BLaER1 (cell line): ENCODE measurements at regions not wholly inside any gene's neighbourhood (a gene's known extent, or its start where the extent isn't known, plus 50 kb on each side); places are given as distances from the start of the nearest gene placed in this dataset.

Source experiments
- H3K27ac ChIP-seq: shearing (Covaris generic); formaldehyde crosslinking; 2 replicates; pipeline ENCODE4 v1.8.1; 2022
- H3K27me3 ChIP-seq: shearing (Covaris generic); formaldehyde crosslinking; 2 replicates; pipeline ENCODE4 v1.8.1; 2022
- H3K36me3 ChIP-seq: shearing (Covaris generic); formaldehyde crosslinking; 2 replicates; pipeline ENCODE4 v1.8.1; 2022
- H3K4me1 ChIP-seq: shearing (Covaris generic); formaldehyde crosslinking; 2 replicates; pipeline ENCODE4 v1.8.1; 2022
- H3K4me2 ChIP-seq: shearing (Covaris generic); formaldehyde crosslinking; 2 replicates; pipeline ENCODE4 v1.8.1; 2022
- H3K4me3 ChIP-seq: shearing (Covaris generic); formaldehyde crosslinking; 2 replicates; pipeline ENCODE4 v1.8.1; 2022
- H3K9ac ChIP-seq: shearing (Covaris generic); formaldehyde crosslinking; 2 replicates; pipeline ENCODE4 v1.8.1; 2022
- H3K9me3 ChIP-seq: shearing (Covaris generic); formaldehyde crosslinking; 2 replicates; pipeline ENCODE4 v1.8.1; 2022
- H4K20me1 ChIP-seq: shearing (Covaris generic); formaldehyde crosslinking; 2 replicates; pipeline ENCODE4 v1.8.1; 2022
- Cebpa-rat ChIP-seq: shearing (Covaris generic); IDR thresholded peaks from 2 replicates; pipeline ENCODE4 v1.8.1; 2022

DNA sequence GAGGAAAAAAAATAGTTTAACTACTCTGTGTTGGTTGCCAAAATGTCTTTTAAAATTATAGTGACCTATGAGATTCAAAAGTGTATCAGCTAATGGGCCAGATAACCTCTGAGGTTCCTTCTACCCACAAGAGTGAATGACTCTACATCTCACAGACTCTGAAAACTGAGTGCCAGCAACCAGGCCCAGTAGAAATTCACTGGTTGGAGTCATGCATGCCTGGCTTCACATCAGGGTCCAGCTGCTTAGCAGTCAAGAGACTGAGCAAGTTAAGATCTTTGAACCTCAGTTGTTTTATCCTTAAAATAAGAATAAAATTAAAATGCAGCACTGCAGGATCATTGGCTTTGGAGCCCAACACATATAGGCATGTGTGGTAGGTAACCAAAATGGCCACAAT, 342.6 kb upstream of the NFIA start:
- no peaks in the 10 kb centered on the region for H3K4me1 ChIP-seq
- no peaks in the 10 kb centered on the region for H3K27me3 ChIP-seq
- H3K27ac ChIP-seq: no peak overlapping the region
- TF ChIP-seq Cebpa-rat: no peak
- H3K9ac ChIP-seq: no peak overlapping the region
- no peaks in the 10 kb centered on the region for H4K20me1 ChIP-seq
- H3K4me2 ChIP-seq: no peak overlapping the region
- H3K4me3 ChIP-seq: no peak overlapping the region
- no peaks in the 10 kb centered on the region for H3K9me3 ChIP-seq
- H3K36me3 ChIP-seq: no peaks in the 10 kb centered on the region

DNA sequence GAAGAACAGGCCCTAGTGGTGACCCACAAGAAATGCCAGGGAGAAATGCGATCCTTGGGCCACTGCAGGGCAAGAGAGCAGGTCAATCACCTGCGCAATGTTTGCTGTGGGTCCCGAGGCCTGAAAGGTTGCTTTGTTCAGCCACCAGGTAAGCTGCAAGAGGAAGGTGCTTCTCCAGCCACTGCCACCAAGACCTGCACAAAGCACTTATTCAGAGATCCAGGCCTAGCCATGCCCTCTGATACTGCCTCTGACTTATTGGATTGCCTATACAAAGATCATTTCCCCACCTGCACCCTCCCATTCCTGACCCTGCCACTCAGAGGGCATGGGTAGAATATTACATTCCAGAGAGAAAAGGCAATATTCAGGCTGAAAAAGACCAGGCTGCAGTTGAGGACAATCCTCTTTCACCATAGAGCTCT, 349.4 kb upstream of the NFIA start:
- Histone ChIP-seq H3K27me3 (no peaks in the 10 kb centered on the region), H3K36me3 (no peaks in the 10 kb centered on the region), H4K20me1 (no peaks in the 10 kb centered on the region), H3K4me2 (no peak overlapping the region), H3K9ac (no peak overlapping the region), H3K9me3 (no peaks in the 10 kb centered on the region), H3K27ac (no peak overlapping the region), H3K4me3 (no peak overlapping the region), H3K4me1 (no peaks in the 10 kb centered on the region)
- TF ChIP-seq Cebpa-rat: no peak

DNA sequence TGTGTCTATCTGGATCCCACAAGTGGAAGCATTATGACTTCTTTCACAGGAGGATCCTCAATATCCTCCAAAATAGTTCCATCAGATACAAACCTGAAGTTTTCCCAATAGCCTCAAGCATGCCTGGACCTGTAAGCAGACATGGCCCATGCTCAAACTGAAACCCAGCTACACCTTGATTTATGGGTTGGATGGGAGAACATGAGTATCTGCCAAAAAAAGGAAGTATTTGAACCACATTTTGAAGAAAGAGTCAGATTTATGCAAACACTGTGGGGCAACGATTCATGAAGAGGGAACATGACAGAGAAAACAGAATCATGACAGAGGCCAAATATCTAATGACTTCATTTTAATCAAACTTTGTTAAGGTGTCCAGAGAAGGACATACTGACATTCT, 351.0 kb upstream of the NFIA start:
- Histone ChIP-seq H3K36me3 (no peaks in the 10 kb centered on the region), H3K27ac (no peak overlapping the region), H3K9ac (no peak overlapping the region), H3K27me3 (no peaks in the 10 kb centered on the region), H3K4me1 (no peaks in the 10 kb centered on the region), H3K4me2 (no peak overlapping the region), H3K4me3 (no peak overlapping the region), H4K20me1 (no peaks in the 10 kb centered on the region), H3K9me3 (no peaks in the 10 kb centered on the region)
- no peak for TF ChIP-seq Cebpa-rat

DNA sequence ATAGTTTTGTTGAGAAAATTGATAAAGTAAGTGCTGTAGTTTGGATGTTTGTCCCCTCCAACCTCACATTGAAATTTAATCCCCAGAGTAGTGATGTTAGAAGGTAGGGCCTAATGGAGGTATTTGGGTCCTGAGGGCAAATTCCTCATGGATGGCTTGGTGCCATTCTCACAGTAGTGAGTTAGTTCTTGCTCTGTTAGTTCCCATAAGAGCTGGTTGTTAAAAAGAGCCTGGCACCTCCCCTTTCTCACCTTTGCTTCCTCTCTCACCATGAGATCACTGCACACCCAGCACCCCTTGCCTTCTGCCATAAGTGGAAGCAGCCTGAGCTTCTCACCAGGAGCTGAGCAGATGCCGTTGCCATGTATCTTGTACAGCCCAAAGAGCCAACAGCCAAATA, 354.8 kb upstream of the NFIA start:
- Histone ChIP-seq H3K27me3 (no peaks in the 10 kb centered on the region), H4K20me1 (no peaks in the 10 kb centered on the region), H3K4me1 (no peaks in the 10 kb centered on the region), H3K4me3 (no peak overlapping the region), H3K27ac (no peak overlapping the region), H3K4me2 (no peak overlapping the region), H3K36me3 (no peaks in the 10 kb centered on the region), H3K9ac (no peak overlapping the region), H3K9me3 (no peaks in the 10 kb centered on the region)
- no peak for TF ChIP-seq Cebpa-rat

DNA sequence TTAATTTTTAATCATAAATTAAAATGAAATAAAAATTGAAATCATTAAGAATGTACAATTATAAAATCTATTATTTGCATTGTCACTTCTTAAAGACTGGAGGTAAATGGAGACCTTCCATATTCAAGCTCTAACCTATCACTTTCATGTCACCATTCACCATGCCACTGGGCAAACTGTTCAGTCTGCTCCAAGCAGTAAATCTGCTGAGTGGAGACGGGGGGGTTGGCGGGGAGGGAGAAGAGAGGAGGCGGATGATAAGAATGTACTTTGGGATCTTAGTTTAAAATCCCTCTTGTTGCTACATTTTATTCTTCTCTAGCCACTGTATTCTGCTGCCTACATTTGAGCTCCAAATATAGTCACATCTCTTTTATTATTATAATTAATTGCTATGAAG, 365.9 kb upstream of the NFIA start:
- no peak for TF ChIP-seq Cebpa-rat
- H3K4me2 ChIP-seq: no peak overlapping the region
- no peaks in the 10 kb centered on the region for H3K36me3 ChIP-seq
- no peak overlapping the region for H3K9ac ChIP-seq
- H3K4me3 ChIP-seq: no peak overlapping the region
- H3K4me1 ChIP-seq: no peaks in the 10 kb centered on the region
- no peaks in the 10 kb centered on the region for H4K20me1 ChIP-seq
- no peaks in the 10 kb centered on the region for H3K27me3 ChIP-seq
- peaks cover 5% of the 10 kb centered on the region for H3K9me3 ChIP-seq
- H3K27ac ChIP-seq: no peak overlapping the region

DNA sequence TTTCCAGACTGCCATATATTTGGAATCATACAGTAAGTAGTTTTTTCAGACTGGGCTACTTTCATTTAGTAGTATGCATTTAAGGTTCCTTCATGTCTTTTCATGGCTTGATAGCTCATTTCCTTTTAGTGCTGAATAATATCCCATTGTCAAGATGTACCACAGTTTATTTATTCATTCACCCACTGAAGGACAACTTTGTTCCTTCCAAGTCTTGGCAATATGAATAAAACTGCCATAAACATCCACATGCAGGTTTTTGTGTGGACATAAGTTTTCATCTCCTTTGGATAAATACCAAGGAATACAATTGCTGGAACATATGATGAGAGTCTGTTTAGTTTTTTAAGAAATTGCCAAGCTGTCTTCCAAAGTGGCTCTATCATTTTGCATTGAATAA, 366.4 kb upstream of the NFIA start:
- H3K9me3 ChIP-seq: no peaks in the 10 kb centered on the region
- no peaks in the 10 kb centered on the region for H3K36me3 ChIP-seq
- H3K4me2 ChIP-seq: no peak overlapping the region
- no peak overlapping the region for H3K9ac ChIP-seq
- no peaks in the 10 kb centered on the region for H4K20me1 ChIP-seq
- H3K4me1 ChIP-seq: no peaks in the 10 kb centered on the region
- no peak overlapping the region for H3K4me3 ChIP-seq
- no peak for TF ChIP-seq Cebpa-rat
- no peak overlapping the region for H3K27ac ChIP-seq
- no peaks in the 10 kb centered on the region for H3K27me3 ChIP-seq

DNA sequence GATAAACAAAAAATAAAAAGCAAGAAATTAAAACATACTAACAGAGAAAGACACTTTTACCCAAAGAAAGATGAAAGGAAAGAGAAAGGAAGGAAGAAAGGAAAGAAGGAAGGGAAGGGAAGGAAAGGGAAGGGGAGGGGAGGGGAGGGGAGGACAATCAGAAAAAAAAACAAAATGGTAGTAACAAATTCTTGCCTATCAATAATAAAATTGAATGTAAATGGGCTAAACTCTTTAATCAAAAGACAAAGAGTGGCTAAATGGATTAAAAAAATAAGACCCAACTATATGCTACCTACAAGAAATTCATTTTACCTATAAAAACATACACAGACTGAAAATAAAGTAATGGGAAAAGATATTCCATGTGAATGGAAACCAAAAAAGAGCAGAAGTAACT, 372.9 kb upstream of the NFIA start:
- H3K9ac ChIP-seq: no peak overlapping the region
- H3K4me3 ChIP-seq: no peak overlapping the region
- no peaks in the 10 kb centered on the region for H3K9me3 ChIP-seq
- H3K36me3 ChIP-seq: no peaks in the 10 kb centered on the region
- no peaks in the 10 kb centered on the region for H4K20me1 ChIP-seq
- no peaks in the 10 kb centered on the region for H3K27me3 ChIP-seq
- no peak for TF ChIP-seq Cebpa-rat
- H3K4me1 ChIP-seq: no peaks in the 10 kb centered on the region
- no peak overlapping the region for H3K27ac ChIP-seq
- no peak overlapping the region for H3K4me2 ChIP-seq

DNA sequence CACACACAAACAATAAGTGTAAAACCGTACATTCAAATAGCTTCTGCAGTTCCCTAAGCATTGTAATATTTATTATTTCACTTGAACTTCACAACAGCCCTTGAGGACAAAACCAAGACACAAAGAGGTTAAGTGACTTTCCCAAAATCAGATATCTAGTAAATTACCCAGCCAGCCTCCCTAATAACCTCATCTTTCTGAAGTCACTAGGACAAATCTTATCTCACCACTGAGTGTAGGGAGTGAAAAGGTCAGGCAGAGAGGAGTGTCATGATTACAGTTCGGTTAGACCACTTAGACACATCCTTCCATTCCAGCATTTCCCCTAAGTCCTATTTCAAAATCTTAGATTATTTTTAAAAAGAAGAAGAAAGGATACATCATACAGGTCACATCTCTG, 377.3 kb upstream of the NFIA start:
- no peak overlapping the region for H3K9ac ChIP-seq
- H3K27ac ChIP-seq: no peak overlapping the region
- no peaks in the 10 kb centered on the region for H3K4me1 ChIP-seq
- no peaks in the 10 kb centered on the region for H4K20me1 ChIP-seq
- TF ChIP-seq Cebpa-rat: no peak
- H3K9me3 ChIP-seq: no peaks in the 10 kb centered on the region
- no peak overlapping the region for H3K4me3 ChIP-seq
- H3K27me3 ChIP-seq: no peaks in the 10 kb centered on the region
- no peak overlapping the region for H3K4me2 ChIP-seq
- no peaks in the 10 kb centered on the region for H3K36me3 ChIP-seq

DNA sequence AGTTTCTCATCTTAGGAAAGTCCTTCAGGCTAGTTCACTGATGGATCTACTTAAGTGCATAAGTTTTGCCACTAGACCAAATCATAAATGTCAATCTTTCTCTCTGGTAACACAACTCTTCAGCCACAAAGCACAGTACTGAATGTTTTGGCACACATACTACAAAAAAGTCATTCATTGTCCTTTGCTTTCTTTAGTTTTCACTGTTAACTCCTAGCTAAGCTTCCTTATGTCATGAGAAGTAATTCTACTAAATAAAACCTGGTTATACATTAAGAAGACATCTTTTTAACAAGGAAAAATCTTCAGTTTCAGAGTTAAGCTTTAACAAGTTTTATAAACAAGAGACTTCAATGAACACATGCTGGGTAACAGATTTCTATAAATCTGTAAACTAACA, 379.2 kb upstream of the NFIA start:
- Histone ChIP-seq H3K27me3 (no peaks in the 10 kb centered on the region), H3K9ac (no peak overlapping the region), H3K4me2 (no peak overlapping the region), H3K4me1 (peaks cover 12% of the 10 kb centered on the region), H4K20me1 (no peaks in the 10 kb centered on the region), H3K36me3 (no peaks in the 10 kb centered on the region), H3K27ac (no peak overlapping the region), H3K4me3 (no peak overlapping the region), H3K9me3 (no peaks in the 10 kb centered on the region)
- TF ChIP-seq Cebpa-rat: no peak

DNA sequence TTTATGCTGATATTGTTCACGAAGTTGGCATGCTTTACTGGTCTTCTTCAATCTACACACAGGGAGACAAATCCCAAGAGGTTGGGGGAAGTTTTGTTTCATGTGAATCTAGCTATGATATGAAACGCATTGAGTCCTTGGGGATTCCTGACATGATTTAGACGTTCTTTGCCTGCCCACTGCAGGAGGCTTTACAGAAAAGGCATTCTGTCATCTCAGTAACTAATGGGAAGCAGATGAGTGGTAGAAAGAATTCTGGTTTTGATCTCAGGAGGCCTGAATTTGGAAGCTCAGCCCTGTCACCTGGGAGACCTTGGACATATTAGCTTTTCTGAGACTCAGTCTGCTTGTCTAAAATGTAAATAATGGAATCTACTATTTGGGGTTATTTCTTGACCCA, 383.0 kb upstream of the NFIA start:
- H3K27me3 ChIP-seq: no peaks in the 10 kb centered on the region
- peaks cover 12% of the 10 kb centered on the region for H3K4me1 ChIP-seq

DNA sequence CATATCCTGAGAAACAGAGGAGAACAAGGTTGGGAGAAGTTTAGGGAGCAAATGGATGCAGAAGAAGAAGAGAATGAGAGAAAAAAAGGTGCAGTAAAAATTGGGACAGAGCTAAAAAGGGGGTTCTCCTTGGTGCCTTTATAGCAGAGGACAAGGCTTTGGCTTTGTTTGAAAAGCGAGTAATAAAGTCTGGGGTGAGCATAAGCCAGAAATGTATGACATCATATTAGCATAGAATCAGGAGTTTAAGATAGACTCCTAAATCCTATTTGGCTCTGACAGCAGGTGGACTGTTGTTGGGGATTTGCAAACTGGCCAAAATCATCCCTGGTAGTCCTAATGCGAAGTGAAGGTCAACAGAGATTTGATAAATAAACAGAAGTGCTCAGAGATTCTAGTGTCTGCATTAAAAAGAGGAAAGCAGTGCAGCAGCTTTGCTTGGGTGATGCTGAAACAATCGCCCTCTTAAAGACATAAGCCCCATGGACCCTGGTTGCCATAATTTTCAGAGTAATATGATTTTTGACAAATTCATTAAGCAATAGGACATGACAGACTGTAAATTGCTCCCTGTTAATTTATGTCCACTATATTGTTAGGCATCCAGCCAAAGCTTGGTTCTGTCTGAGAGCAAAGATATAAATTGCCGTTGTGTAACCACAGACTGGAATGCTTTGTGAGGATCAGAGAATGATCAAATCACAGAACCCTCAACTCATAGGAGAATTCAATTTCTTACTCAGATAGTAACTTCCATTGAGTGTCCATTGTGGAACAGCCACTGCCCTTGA, 385.0 kb upstream of the NFIA start:
- H3K4me1 ChIP-seq: peaks cover 12% of the 10 kb centered on the region
- no peak for TF ChIP-seq Cebpa-rat
- no peak overlapping the region for H3K27ac ChIP-seq
- no peaks in the 10 kb centered on the region for H3K36me3 ChIP-seq
- H3K4me2 ChIP-seq: no peak overlapping the region
- H4K20me1 ChIP-seq: no peaks in the 10 kb centered on the region
- no peak overlapping the region for H3K4me3 ChIP-seq
- peaks cover 11% of the 10 kb centered on the region for H3K9me3 ChIP-seq
- H3K27me3 ChIP-seq: no peaks in the 10 kb centered on the region
- H3K9ac ChIP-seq: no peak overlapping the region

More for the DNA sequence above, 383.0 kb upstream of the NFIA start:
- TF ChIP-seq Cebpa-rat: no peak
- Histone ChIP-seq H3K27ac (no peak overlapping the region), H4K20me1 (no peaks in the 10 kb centered on the region), H3K4me3 (no peak overlapping the region), H3K9me3 (no peaks in the 10 kb centered on the region), H3K36me3 (no peaks in the 10 kb centered on the region), H3K4me2 (peak overlapping the region; percentile 29), H3K9ac (no peak overlapping the region)
